GM12892 (cell line): ENCODE measurements at regions not wholly inside any gene's neighbourhood (a gene's known extent, or its start where the extent isn't known, plus 50 kb on each side); places are given as distances from the start of the nearest gene placed in this dataset.

Experiments used
- DNase-seq: peaks from one replicate; pipeline ENCODE4 v3.0.0; 2011; ENCODE audit not compliant: insufficient read length
- FAIRE-seq: peaks from 2 replicates; lab custom pipeline; 2011; peaks lifted over from hg19 to GRCh38; lab: Jason Lieb, UNC
- POLR2A ChIP-seq: IDR thresholded peaks from 2 replicates; pipeline ENCODE4 v1.6.1; 2011; ENCODE audit warnings: low read depth, low read length, control low read depth
- POLR2AphosphoS5 ChIP-seq: IDR thresholded peaks from 2 replicates; pipeline ENCODE4 v1.6.1; 2011; ENCODE audit warnings: low read depth, low read length, control low read depth
- TAF1 ChIP-seq: IDR thresholded peaks from 2 replicates; pipeline ENCODE4 v1.6.1; 2011; ENCODE audit warnings: low read depth, mild to moderate bottlenecking, control low read depth, low read length, borderline replicate concordance

- no peak for DNase-seq
- no peak for FAIRE-seq
- TF ChIP-seq POLR2AphosphoS5 (no peak), TAF1 (no peak), POLR2A (no peak)
Measured at GRCh38 chr5:124132843-124133242, 613.6 kb downstream of the ZNF608 start.

- no peak for FAIRE-seq
- DNase-seq, result no peak
- TF ChIP-seq POLR2AphosphoS5 (no peak), POLR2A (no peak), TAF1 (no peak)
Measured at GRCh38 chr5:124131466-124131865, 615.0 kb downstream of the ZNF608 start.

- TF ChIP-seq TAF1 (no peak), POLR2AphosphoS5 (no peak), POLR2A (no peak)
- DNase-seq (no peak), FAIRE-seq (no peak)
Measured at GRCh38 chr5:124130816-124131215, 615.6 kb downstream of the ZNF608 start.

GRCh38 chr5:124128867-124129266 is 616.9 kb downstream of the CSNK1G3 start:
- DNase-seq, result no peak
- no peak for TF ChIP-seq POLR2AphosphoS5
- no peak for TF ChIP-seq TAF1
- TF ChIP-seq POLR2A, result no peak
- FAIRE-seq, result no peak

- TF ChIP-seq TAF1 (no peak), POLR2A (no peak), POLR2AphosphoS5 (no peak)
- FAIRE-seq (no peak), DNase-seq (no peak)
Measured at GRCh38 chr5:124126504-124127217, 614.7 kb downstream of the CSNK1G3 start.

- DNase-seq (no peak), FAIRE-seq (no peak)
- TF ChIP-seq TAF1 (no peak), POLR2A (no peak), POLR2AphosphoS5 (no peak)
Measured at GRCh38 chr5:124124711-124125229, 612.8 kb downstream of the CSNK1G3 start.

GRCh38 chr5:124121198-124121597 is 609.2 kb downstream of the CSNK1G3 start:
- TF ChIP-seq POLR2AphosphoS5 (no peak), POLR2A (no peak), TAF1 (no peak)
- DNase-seq (no peak), FAIRE-seq (no peak)

- no peak for FAIRE-seq
Measured at GRCh38 chr5:124114911-124115310, 602.9 kb downstream of the CSNK1G3 start.

GRCh38 chr5:124111886-124112285 is 599.9 kb downstream of the CSNK1G3 start:
- DNase-seq, result no peak
- TF ChIP-seq POLR2A (no peak), POLR2AphosphoS5 (no peak), TAF1 (no peak)
- no peak for FAIRE-seq

More at GRCh38 chr5:124114911-124115310, 602.9 kb downstream of the CSNK1G3 start:
- DNase-seq, result no peak
- TF ChIP-seq TAF1 (no peak), POLR2AphosphoS5 (no peak), POLR2A (no peak)

- no peak for TF ChIP-seq TAF1
- no peak for TF ChIP-seq POLR2A
- no peak for TF ChIP-seq POLR2AphosphoS5
- FAIRE-seq, result no peak
- no peak for DNase-seq
Measured at GRCh38 chr5:124110942-124111341, 599.0 kb downstream of the CSNK1G3 start.

- TF ChIP-seq POLR2AphosphoS5, result no peak
- no peak for TF ChIP-seq POLR2A
- no peak for TF ChIP-seq TAF1
- FAIRE-seq, result no peak
- DNase-seq, result no peak
Measured at GRCh38 chr5:124105326-124105725, 593.3 kb downstream of the CSNK1G3 start.

- TF ChIP-seq TAF1 (no peak), POLR2A (no peak), POLR2AphosphoS5 (no peak)
Measured at GRCh38 chr5:124104821-124105220, 592.8 kb downstream of the CSNK1G3 start.

GRCh38 chr5:124104344-124104743 is 592.4 kb downstream of the CSNK1G3 start:
- TF ChIP-seq POLR2A (no peak), TAF1 (no peak), POLR2AphosphoS5 (no peak)
- DNase-seq, result no peak
- no peak for FAIRE-seq

More at GRCh38 chr5:124104821-124105220, 592.8 kb downstream of the CSNK1G3 start:
- DNase-seq (no peak), FAIRE-seq (no peak)
